Skeletal muscle satellite cell (primary cell): ENCODE measurements at regions not wholly inside any gene's neighbourhood (a gene's known extent, or its start where the extent isn't known, plus 50 kb on each side); places are given as distances from the start of the nearest gene placed in this dataset.

Source experiments
- H3K27me3 ChIP-seq: 2 replicates; pipeline ENCODE4 v1.7.0; 2013; ENCODE audit warnings: low read length; ENCODE audit not compliant: control insufficient read depth, insufficient read depth
- H3K36me3 ChIP-seq: 2 replicates; pipeline ENCODE4 v1.7.0; 2013; ENCODE audit warnings: mild to moderate bottlenecking, control low read depth, low read length; ENCODE audit not compliant: insufficient read depth
- H3K4me1 ChIP-seq: 2 replicates; pipeline ENCODE4 v1.7.0; 2013; ENCODE audit warnings: low read length; ENCODE audit not compliant: control insufficient read depth, insufficient read depth
- H3K4me2 ChIP-seq: 2 replicates; pipeline ENCODE4 v1.7.0; 2013; ENCODE audit warnings: mild to moderate bottlenecking, low read length
- H3K4me3 ChIP-seq: 2 replicates; pipeline ENCODE4 v1.7.0; 2013; ENCODE audit warnings: low read length
- H3K9ac ChIP-seq: 2 replicates; pipeline ENCODE4 v1.7.0; 2013; ENCODE audit warnings: mild to moderate bottlenecking, low read depth, low read length, moderate library complexity
- H3K9me3 ChIP-seq: replicated peaks from 2 replicates; pipeline ENCODE4 v1.7.0; 2013; ENCODE audit warnings: mild to moderate bottlenecking, control low read depth, low read length

DNA sequence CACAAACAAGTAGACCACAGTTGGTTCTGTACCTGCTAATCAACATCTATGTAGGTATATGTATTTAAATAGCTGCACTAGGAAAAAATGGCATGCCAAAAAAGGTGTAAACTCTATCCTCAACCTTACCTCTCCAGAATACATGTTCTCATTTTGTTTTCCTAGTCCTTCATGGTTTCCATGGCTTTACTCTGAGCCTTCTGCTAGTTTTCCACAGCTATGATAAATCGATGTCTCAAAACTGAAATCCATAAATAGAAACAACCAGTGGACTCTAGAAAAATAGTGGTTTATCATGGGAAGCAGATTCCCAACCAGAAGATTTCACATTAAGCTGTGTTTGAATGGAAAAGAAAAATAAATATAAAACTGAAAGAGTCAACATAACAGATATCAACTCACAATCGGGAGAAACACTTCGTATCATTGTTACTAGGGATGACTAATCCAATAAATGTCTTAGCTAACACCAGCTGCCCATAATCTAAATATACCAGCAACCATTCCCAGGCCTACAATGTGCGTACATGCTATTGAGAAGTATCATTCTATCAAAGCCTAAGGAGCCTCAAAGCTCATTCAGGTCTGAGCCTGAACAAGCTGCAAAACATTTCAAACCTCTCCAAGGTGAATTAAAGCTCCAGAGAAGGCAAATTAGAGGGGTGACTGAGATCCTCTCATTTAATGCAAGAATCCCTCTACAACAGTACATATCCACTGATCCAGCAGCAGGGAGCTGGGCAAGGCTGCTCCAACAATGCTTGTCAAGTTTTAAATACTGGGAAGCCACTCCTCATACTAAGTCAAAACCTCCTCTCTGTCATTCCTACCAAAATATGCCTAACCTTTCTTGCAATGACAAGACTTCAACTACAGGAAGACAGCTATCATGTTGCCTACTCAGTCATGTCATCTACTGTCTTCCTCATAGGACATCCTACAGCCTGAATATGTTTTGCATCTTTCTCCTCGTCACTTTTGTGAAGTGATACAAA, 90.2 kb downstream of the KCTD12 start:
- H3K4me3 ChIP-seq = no peak overlapping the region
- peaks cover 15% of the 10 kb centered on the region for H3K4me1 ChIP-seq
- H3K36me3 ChIP-seq = no peaks in the 10 kb centered on the region
- no peak overlapping the region for H3K4me2 ChIP-seq
- H3K9ac ChIP-seq = no peak overlapping the region
- no peaks in the 10 kb centered on the region for H3K27me3 ChIP-seq
- no peaks in the 10 kb centered on the region for H3K9me3 ChIP-seq

DNA sequence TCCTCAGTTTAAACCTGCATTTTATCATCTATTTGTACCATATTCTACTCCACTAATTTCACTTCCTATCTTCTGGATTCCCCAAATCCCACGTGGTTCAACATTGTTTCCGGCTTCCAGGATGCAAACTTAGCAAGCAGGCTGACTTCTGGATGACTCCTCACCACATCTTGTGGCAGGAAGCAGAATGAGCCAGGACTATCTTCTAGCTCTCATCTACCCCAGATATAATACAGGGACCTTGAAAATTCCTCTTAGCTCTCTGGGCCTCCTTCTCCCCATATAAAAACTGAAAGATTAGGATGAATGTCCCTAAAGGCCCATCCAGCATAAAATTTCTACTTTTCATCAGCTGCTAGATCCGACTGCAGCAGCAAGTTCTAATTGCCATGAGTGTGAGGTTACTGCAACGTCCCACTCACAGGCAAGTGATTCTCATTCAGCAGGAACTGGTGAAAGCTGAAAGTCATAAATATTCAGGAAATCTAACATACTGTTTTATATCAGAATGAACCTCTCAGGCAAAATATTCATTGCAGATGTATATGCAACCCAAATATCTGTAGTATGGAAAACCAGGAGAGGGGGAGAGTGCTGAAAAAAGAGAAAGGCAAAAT, 93.4 kb downstream of the KCTD12 start:
- H3K36me3 ChIP-seq = no peaks in the 10 kb centered on the region
- H3K4me1 ChIP-seq = peaks cover 25% of the 10 kb centered on the region
- peak overlapping the region; percentile 15 for H3K9ac ChIP-seq
- no peaks in the 10 kb centered on the region for H3K27me3 ChIP-seq
- no peak overlapping the region for H3K4me3 ChIP-seq
- no peaks in the 10 kb centered on the region for H3K9me3 ChIP-seq
- H3K4me2 ChIP-seq = no peak overlapping the region

DNA sequence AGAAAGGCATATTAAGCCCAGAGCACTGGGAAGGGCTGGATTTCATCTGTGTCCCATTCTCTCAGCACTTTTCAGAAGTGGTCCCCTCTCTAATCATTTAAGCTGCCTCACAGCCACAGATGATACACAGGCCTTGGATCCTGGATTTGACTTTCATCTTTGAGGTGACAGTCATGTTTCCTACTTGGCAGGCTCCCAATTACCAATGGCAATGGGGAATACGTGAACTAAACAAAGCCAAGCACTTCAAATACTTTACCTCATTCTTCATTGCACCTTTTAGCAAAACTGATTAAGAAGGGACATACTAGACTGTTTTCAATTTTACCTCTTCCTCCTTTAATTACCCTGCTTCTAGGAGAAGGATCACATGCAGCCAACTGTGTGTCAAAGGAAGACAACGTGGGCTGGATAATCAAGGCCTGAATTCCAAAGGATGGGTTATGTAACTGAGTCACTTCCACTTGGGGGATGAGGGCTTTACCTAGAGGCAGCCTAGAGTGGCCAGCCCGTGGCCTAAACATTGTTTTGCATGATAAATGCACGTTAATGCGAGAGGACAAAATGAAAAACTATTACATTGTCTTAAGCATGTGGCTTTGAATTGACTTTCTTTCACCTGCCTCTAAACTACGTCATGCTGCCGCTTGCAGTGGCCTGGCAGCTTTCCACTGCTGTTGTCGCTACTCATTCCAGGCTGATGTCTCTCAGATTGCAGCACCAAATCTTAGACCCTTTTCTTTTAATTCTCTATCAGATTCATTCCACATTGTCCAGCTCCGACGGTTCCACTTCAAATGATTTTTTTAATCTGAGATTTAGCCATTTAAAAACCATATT, 95.0 kb downstream of the KCTD12 start:
- peaks cover 25% of the 10 kb centered on the region for H3K4me1 ChIP-seq
- no peak overlapping the region for H3K4me3 ChIP-seq
- no peaks in the 10 kb centered on the region for H3K36me3 ChIP-seq
- H3K4me2 ChIP-seq = no peak overlapping the region
- H3K27me3 ChIP-seq = no peaks in the 10 kb centered on the region
- no peak overlapping the region for H3K9ac ChIP-seq
- H3K9me3 ChIP-seq = no peaks in the 10 kb centered on the region

DNA sequence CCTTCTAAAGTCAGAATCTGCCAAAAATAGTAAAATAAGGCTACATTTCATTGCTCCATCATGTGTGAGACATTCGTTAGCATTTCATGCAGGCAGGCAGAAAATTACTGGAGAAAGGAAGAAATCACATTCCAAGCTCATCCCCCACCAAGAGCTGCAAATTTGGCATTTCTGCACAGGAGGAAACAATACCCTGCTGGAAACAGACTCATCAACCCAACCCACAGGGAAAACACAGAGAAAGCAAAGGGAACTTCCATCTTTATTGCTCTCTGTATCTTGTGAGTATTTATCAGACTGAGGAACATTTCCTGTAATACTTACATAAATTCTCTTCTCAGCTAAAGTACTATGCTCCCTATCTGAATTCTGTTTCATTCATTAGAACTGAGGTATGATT, 95.7 kb downstream of the KCTD12 start:
- Histone ChIP-seq H3K4me2 (no peak overlapping the region), H3K9me3 (no peaks in the 10 kb centered on the region), H3K27me3 (no peaks in the 10 kb centered on the region), H3K4me1 (peaks cover 25% of the 10 kb centered on the region), H3K36me3 (no peaks in the 10 kb centered on the region), H3K4me3 (no peak overlapping the region), H3K9ac (no peak overlapping the region)

DNA sequence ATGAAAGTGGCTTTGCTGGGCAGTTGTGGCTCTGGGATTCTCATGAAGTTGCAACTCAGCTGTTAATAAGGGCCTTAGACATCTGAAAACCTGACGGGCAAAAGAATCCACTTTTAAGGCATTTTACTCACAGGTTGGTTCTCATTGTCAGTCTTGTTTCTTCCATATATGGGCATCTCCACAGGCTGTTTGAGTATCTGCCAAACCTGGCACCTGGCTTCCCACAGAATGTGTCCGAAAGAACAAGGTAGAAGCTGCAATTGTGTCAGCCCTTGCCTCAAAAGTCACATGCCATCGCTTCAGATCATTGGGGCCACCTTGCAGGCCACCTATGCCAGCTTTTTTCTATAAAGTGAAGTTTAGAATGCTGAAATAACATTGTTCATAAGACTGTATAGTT, 102.4 kb downstream of the KCTD12 start:
- no peaks in the 10 kb centered on the region for H3K9me3 ChIP-seq
- no peak overlapping the region for H3K4me3 ChIP-seq
- H3K4me2 ChIP-seq = no peak overlapping the region
- H3K4me1 ChIP-seq = no peaks in the 10 kb centered on the region
- H3K9ac ChIP-seq = no peak overlapping the region
- no peaks in the 10 kb centered on the region for H3K27me3 ChIP-seq
- H3K36me3 ChIP-seq = no peaks in the 10 kb centered on the region

DNA sequence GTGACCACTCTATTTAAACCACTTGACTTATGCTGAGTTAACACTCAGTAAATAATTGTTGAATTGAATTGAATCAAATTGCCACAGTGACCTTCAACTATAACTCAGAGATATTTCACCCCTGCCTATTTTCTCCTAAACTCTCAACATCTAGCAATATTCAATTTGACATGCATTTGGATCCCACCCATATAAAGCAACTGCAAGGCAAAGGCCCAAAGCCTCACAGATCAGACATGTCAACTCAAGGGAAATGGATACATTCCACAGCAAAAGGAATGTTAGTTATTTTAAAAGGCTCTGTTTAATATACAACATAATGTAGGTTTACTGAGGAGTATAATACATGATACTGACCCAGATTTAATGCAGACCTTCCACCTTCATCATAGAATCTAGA, 107.4 kb downstream of the KCTD12 start:
- no peak overlapping the region for H3K9ac ChIP-seq
- H3K27me3 ChIP-seq = no peaks in the 10 kb centered on the region
- H3K9me3 ChIP-seq = no peaks in the 10 kb centered on the region
- H3K4me1 ChIP-seq = no peaks in the 10 kb centered on the region
- H3K4me3 ChIP-seq = no peak overlapping the region
- no peaks in the 10 kb centered on the region for H3K36me3 ChIP-seq
- H3K4me2 ChIP-seq = no peak overlapping the region

DNA sequence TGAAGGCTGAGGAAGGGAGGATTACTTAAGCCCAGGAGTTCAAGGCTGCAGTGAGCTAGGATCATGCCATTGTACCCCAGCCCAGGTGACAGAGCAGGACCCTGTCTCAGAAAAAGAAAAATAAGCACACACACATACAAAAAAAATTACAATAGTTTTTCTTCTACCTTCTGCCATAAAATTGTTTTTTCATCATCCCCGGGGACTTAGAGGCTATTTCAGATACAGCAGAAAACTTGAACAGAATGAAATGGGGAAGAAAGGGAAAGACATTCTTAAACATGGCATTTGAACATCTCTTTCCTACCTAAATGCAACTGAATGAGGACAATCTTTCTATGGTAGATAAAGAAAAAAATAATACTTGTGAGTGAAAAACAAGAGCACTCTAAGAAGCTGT, 109.1 kb downstream of the KCTD12 start:
- Histone ChIP-seq H3K4me1 (no peaks in the 10 kb centered on the region), H3K9ac (no peak overlapping the region), H3K36me3 (no peaks in the 10 kb centered on the region), H3K9me3 (no peaks in the 10 kb centered on the region), H3K4me2 (no peak overlapping the region), H3K27me3 (no peaks in the 10 kb centered on the region), H3K4me3 (no peak overlapping the region)

DNA sequence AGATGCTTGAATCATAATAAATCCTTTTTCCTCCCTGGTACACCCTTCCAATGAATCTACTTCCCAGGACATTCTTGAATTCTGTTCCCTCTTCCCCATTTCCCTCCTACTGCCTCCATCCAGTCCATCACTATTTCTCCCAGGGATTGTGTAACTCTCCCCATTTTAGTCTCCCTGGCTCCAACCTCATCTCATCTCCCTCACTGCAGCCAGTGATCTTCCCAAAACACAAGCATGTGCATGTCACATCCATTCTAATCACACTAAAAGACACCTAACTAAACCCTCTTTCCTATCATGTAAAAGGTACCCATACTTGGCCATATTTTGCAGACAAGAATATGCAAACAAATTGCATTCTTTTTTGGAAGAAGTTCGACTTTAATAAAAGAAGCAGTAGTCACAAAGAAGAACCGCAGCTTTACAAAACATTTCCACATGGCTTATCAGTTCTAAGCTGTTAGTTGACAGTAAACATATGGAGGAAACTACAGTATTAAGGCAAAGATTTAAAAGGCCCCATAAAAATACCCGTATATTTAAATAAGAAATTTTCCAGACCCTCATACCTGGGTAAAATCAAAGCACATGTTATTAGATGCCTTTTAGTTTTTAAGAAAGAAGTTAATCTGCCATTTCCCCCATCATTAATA, 111.0 kb downstream of the KCTD12 start:
- Histone ChIP-seq H3K36me3 (no peaks in the 10 kb centered on the region), H3K9me3 (no peaks in the 10 kb centered on the region), H3K9ac (no peak overlapping the region), H3K27me3 (no peaks in the 10 kb centered on the region), H3K4me3 (no peak overlapping the region), H3K4me2 (no peak overlapping the region), H3K4me1 (no peaks in the 10 kb centered on the region)

DNA sequence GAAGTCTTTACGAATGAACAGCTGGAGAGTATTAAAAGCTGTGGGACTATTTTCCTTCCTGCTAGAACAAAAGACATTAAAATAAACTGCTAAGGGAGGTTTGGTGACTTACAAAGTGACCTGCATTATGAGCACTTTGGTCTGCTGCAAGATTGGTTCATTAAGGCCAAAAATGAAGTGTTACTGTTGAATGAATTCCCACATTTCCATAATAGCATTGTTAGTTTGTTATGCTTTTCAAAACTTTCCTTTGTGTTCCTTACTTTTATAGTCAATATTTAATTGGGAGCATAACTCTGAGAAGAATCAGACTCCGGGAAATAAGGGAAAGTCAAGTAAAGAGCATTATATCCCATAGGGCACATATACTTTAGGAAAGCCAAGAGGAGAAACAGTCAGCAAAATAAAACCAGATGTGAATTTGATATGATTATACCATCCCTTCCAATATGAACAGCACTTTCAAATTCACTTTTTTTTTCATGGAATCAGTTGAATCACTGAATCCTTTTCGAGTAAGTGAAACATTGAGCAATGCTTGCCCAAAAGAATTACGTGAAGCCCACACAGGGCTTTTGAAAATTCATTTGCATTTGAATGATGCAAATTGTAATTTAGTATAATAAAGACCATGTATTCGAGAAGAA, 112.6 kb downstream of the KCTD12 start:
- no peak overlapping the region for H3K4me2 ChIP-seq
- H3K4me3 ChIP-seq = no peak overlapping the region
- no peaks in the 10 kb centered on the region for H3K9me3 ChIP-seq
- H3K36me3 ChIP-seq = no peaks in the 10 kb centered on the region
- H3K9ac ChIP-seq = no peak overlapping the region
- H3K27me3 ChIP-seq = no peaks in the 10 kb centered on the region
- no peaks in the 10 kb centered on the region for H3K4me1 ChIP-seq

DNA sequence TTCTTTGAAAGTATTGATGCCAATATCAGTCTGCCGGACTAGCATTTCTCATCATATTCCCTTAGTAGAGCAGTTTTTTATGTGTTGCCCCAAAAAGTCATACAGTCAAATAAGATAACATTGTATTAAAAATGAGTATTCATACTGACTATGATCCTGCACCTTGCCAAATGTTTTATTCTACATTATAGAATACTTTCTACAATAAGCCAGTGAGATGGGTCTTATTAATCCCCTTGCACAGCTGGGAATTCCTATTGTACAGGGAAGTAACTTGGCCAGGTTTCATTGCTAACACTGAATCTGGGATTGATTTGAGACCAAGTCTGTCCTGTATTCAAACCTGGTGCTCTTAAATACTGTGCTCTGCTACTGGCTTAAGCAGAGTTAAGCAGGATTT, 114.0 kb downstream of the KCTD12 start:
- H3K9ac ChIP-seq = no peak overlapping the region
- H3K4me3 ChIP-seq = no peak overlapping the region
- no peak overlapping the region for H3K4me2 ChIP-seq
- H3K27me3 ChIP-seq = no peaks in the 10 kb centered on the region
- H3K9me3 ChIP-seq = no peaks in the 10 kb centered on the region
- H3K4me1 ChIP-seq = no peaks in the 10 kb centered on the region
- no peaks in the 10 kb centered on the region for H3K36me3 ChIP-seq
